Body of pancreas (tissue), 4 donors: ENCODE measurements at regions not wholly inside any gene's neighbourhood (a gene's known extent, or its start where the extent isn't known, plus 50 kb on each side); places are given as distances from the start of the nearest gene placed in this dataset.

ENCODE experiments used
- CTCF ChIP-seq, 7 experiments: fragments of 450-650 bp in 4 of 7; fragments of 200-600 bp in 3 of 7; sonication (generic) in 3 of 7; IDR thresholded peaks; one replicate each; pipeline ENCODE4 v1.5.1; 2016 to 2019; ENCODE audit warnings: antibody characterized with exemption in 7 of 7
- POLR2A ChIP-seq, 3 donors: fragments of 450-650 bp; IDR thresholded peaks; one replicate each; pipeline ENCODE4 v1.6.1; 2016; ENCODE audit warnings: antibody characterized with exemption in 3 of 3, mild to moderate bottlenecking in 2 of 3

- TF ChIP-seq CTCF (IDR thresholded peaks at IDR 0.05) (no peak), POLR2A (IDR thresholded peaks at IDR 0.05) (no peak)
Measured at GRCh38 chr2:238694136-238694755, 153.6 kb upstream of the TWIST2 start.
